ENCODE measurements at regions not wholly inside any gene's neighbourhood (a gene's known extent, or its start where the extent isn't known, plus 50 kb on each side); places are given as distances from the start of the nearest gene placed in this dataset.
"Not testable (repeated sequence)": the region's sequence is repeated elsewhere in the genome, so short reads cannot be mapped to it uniquely, and the experiment has no call there.

DNA sequence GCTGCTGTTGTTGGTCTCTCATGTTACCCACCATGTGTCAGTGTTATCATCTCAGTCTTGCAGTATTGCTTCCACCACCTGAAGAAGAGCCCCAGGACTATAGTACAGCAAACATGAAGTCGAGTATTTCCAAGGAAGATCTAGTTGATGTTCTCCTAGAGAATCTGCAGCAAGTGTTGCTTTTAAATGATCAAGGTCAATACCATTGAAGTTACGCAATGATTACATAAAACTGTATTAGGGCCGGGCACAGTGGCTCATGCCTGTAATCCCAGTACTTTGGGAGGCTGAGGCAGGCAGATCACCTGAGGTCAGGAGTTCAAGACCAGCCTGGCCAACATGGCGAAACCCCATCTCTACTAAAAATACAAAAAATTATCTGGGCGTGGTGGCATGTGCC, 173.9 kb downstream of the TJP1 start:
- DNase-seq, result not testable (repeated sequence)

- no peak for DNase-seq
These were observed 176.4 kb downstream of the TJP1 start for GRCh38 chr15:29645841-29646240.

DNA sequence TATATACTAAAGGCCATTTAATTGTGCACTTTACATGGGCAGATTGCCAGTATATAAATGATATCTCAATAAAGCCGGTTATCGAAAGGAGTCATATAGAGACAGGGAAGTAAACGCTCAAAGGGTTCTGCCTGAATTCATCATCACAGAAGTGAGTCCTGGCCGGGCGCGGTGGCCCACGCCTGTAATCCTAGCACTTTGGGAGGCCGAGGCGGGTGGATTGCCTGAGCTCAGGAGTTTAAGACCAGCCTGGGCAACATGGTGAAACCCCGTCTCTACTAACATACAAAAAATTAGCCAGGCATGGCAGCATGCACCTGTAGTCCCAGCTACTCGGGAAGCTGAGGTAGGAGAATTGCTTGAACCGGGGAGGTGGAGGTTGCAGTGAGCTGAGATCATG, 177.9 kb downstream of the TJP1 start:
- DNase-seq, result not testable (repeated sequence)

GRCh38 chr15:29638781-29639180, 183.5 kb downstream of the TJP1 start:
- DNase-seq, result no peak

DNA sequence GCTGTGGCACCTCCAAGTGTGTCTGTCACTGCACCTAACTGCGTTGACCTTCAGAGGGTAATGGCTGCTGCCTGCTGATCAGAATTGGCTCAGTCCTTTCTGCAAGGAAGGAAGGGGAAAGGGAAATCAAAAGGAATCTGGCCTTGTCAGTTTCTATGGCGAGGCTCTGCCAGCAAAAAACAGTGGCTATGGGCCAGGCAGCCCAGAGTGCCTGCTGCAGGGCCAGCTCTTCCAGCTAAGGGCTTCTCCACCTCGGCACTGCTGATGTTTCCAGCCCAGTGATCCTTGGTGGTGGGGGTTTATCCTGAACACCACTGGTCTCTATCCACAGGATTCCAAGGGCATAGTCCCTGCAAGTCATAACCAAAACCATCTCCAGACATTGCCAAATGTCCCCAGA, 184.3 kb downstream of the TJP1 start:
- no peak for DNase-seq

DNA sequence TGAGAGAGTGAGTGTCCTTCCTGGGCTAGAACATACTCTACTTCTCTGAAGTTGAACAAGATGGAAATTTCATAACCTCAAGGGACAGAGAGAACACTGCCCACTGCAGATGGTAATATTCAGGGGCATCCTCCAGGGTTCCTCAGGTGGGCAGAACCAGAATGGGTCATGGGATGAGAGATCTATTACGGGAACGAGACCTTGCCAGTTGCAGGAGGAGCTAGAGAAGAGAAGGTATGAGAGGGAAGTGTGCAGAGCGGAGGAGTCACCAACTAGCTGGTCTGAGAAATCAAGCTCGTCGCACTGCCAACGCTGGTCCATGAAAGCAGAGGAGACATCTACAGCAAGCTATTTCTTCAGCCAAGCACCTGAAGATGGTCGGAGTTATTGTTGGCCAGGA, 184.7 kb downstream of the TJP1 start:
- no peak for DNase-seq

- DNase-seq, result no peak
These were observed 185.3 kb downstream of the TJP1 start for GRCh38 chr15:29636921-29637320.

DNA sequence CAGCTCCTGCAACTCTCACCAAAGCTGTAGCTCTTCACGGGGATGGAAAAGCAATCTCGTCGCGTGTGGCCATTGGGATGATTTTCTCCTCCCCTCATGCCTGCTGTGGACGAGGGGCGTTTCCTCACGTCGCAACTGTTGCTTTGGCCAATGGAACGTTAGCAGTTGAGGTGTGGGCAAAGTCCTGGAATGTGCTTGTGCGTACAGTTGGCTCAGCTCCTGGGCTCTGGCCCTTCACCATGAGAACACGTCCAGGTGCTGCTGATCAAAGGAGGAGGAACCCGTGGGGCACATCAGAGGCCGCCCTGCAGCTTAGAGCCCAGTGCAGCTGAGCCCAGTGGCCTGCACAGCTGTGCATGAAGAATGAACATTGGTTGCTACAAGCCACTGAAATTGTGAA, 186.1 kb downstream of the TJP1 start:
- DNase-seq, result no peak

- no peak for DNase-seq
These were observed 186.7 kb downstream of the TJP1 start for GRCh38 chr15:29635513-29636098.

DNA sequence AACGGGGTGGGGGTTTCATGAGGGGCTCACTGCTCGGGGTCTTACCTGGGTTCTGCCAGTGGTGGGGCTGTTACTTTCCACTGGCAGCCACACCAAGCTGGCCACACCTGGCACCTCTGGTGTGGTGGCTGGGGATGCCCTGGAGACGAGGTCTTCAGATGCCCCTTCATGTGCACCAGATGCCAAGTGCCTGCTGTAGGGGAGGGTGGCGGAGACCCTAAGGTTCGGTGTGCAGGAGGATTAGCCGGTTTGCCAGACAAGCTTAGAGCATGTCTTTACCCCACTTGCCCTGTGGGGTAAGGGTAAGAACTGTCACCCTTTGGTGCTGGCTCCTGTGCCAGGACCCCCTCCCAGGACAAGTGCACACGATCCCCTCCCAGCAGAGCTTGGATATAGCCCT, 188.3 kb downstream of the TJP1 start:
- DNase-seq, result no peak

- DNase-seq, result no peak
These were observed 189.4 kb downstream of the TJP1 start for GRCh38 chr15:29632671-29633406.

- DNase-seq, result no peak
These were observed 190.9 kb downstream of the TJP1 start for GRCh38 chr15:29631076-29632070.

DNA sequence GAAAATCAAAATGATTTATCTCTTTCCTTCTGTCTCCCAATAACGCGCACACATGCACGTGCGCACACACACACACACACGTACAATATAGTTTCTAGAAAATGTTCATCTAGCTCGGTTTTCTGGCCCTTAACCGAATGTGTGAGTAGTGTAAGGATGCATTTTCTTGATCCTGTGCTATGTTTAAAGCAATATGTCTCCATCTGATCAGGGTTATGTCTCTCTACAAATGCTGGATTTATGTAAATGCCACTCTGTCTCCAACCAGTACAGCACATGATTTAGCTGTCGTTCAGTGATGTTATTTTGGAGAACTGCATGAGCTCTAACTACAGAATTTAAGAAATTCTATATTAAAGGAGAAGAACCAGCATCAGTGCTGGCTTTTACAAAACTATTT, 198.0 kb downstream of the TJP1 start:
- DNase-seq, result no peak

- no peak for DNase-seq
These were observed 199.1 kb downstream of the TJP1 start for GRCh38 chr15:29623116-29623639.

GRCh38 chr15:29622637-29623036, 199.6 kb downstream of the TJP1 start:
- no peak for DNase-seq

DNA sequence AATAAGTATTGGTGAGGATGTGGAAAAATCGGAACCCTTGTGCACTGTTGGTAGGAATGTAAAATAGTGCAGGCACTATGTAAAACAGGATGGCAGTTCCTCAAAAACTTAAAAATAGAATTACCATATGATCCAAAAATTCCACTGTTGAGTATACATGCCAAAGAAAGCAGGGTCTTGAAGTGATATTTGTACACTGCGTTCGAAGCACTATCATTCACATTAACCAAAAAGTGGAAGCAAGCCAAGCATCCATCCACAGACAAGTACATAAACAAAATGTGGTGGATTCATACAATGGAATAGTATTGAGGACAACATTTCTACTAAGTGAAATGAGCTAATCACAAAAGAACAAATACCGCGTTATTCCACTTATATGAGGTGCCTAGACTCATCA, 200.7 kb downstream of the TJP1 start:
- DNase-seq, result no peak

- DNase-seq, result no peak
These were observed 203.7 kb downstream of the TJP1 start for GRCh38 chr15:29618586-29618985.

DNA sequence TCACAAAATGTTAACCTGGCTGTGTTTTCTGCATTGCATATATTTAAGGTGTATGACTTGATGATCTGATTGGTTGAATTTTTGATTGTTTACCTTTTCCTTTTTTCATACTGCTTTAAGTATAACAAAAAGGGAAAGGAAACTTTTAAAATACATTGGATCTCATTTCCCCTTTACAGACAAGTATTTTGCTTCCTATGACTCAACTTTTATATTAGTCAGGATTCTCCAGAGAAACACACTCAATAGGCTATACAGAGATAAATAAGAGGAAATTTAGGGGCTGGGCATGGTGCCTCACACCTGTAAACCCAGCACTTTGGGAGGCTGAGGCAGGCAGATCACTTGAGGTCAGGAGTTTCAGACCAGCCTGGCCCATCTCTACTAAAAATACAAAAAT, 205.8 kb downstream of the TJP1 start:
- DNase-seq, result no peak

GRCh38 chr15:29615791-29616190, 206.5 kb downstream of the TJP1 start:
- DNase-seq, result no peak

- no peak for DNase-seq
These were observed 208.3 kb downstream of the TJP1 start for GRCh38 chr15:29613951-29614382.

GRCh38 chr15:29612701-29613100, 209.6 kb downstream of the TJP1 start:
- DNase-seq, result no peak

- DNase-seq, result no peak
These were observed 210.2 kb downstream of the TJP1 start for GRCh38 chr15:29612096-29612495.

DNA sequence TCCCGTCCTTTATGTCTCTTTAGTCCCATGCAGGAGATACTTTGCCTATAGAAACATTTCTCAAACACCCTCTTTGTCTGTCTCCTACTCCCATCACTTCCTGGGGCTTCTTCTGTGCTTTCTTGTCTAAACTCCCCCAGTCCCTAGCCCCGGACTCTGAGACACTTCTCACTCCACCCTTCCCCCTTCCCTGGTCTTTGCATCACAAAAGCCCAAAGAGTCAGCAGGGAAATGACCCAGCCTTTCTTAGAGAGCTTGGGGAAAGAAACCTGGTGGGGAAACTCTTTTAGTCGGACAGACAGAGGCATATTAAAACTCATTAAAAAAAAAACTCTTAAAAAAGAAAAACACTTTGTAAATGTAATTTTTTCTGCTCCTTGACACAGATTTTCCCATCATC, 211.2 kb downstream of the TJP1 start:
- no peak for DNase-seq

Measured in activated T-cell treated with anti-CD3 and anti-CD28 coated beads, Interleukin-2, amount 50 U/mL, for 48 hours (primary cell).